ENCODE measurements at regions not wholly inside any gene's neighbourhood (a gene's known extent, or its start where the extent isn't known, plus 50 kb on each side); places are given as distances from the start of the nearest gene placed in this dataset.

- WGBS, 2 donors (ENCODE audit: low coverage in 1 of 2): 76 to 94% methylated on average over 3 of the region's 3 CpGs
- Histone ChIP-seq H3K4me3 (no peak overlapping the region), H3K36me3 (no peaks in the 10 kb centered on the region), H3K27me3 (no peaks in the 10 kb centered on the region), H3K9me3 (no peaks in the 10 kb centered on the region), H3K27ac (no peak overlapping the region), H3K4me1 (no peaks in the 10 kb centered on the region)
- TF ChIP-seq POLR2AphosphoS5 (IDR thresholded peaks at IDR 0.05) (no peak), CTCF (IDR thresholded peaks at IDR 0.05) (no peak), EP300 (IDR thresholded peaks at IDR 0.05) (no peak), POLR2A (IDR thresholded peaks at IDR 0.05) (no peak)
- ATAC-seq: no peak
Observed at GRCh38 chr4:125461676-125462363, 147.1 kb downstream of the FAT4 start.

DNA sequence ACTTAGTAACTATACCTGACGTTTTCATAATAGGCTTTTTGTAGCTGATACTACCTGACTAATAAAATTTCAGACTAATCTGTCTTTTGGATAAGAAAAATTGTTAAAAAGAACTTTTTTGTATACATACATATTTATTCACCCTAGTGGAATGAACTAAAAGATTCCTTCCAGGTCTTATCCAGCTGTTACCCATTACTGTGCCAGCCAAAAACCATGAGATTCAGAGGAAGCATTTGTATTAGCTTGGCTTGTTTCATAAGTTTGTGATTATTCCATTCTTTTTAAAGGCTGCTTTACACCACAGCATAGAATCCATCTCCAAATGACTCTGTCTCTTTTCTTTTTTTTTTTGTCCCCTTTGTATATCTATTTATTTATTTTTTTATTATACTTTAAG, 149.4 kb downstream of the FAT4 start:
- 95% methylated on average over 1 of the region's 1 CpG; no CpG with 5 or more reads in 1 of the 2 donors for WGBS, 2 donors (ENCODE audit: low coverage in 1 of 2)
- no peak for TF ChIP-seq POLR2A (IDR thresholded peaks at IDR 0.05)
- TF ChIP-seq CTCF (IDR thresholded peaks at IDR 0.05): no peak
- TF ChIP-seq EP300 (IDR thresholded peaks at IDR 0.05): no peak
- no peak for TF ChIP-seq POLR2AphosphoS5 (IDR thresholded peaks at IDR 0.05)
- no peaks in the 10 kb centered on the region for H3K4me1 ChIP-seq
- ATAC-seq: no peak
- no peak overlapping the region for H3K27ac ChIP-seq
- no peaks in the 10 kb centered on the region for H3K9me3 ChIP-seq
- H3K4me3 ChIP-seq: no peak overlapping the region
- no peaks in the 10 kb centered on the region for H3K27me3 ChIP-seq
- peaks cover 0 to 8% of the 10 kb centered on the region in 2 donors for H3K36me3 ChIP-seq

GRCh38 chr4:125481334-125482045, 166.7 kb downstream of the FAT4 start:
- H3K27ac ChIP-seq: no peak overlapping the region
- H3K4me3 ChIP-seq: no peak overlapping the region
- H3K4me1 ChIP-seq: peaks cover 0 to 12% (median 0%) of the 10 kb centered on the region in 3 donors
- H3K27me3 ChIP-seq: no peaks in the 10 kb centered on the region
- TF ChIP-seq POLR2AphosphoS5 (IDR thresholded peaks at IDR 0.05): no peak
- ATAC-seq: no peak
- H3K36me3 ChIP-seq: peaks cover 0 to 46% of the 10 kb centered on the region in 2 donors
- 75 to 79% methylated on average over 8 to 9 of the region's 9 CpGs for WGBS, 2 donors (ENCODE audit: low coverage in 1 of 2)
- H3K9me3 ChIP-seq: no peaks in the 10 kb centered on the region

GRCh38 chr4:125482822-125483221, 168.1 kb downstream of the FAT4 start:
- H3K27ac ChIP-seq: no peak overlapping the region
- whole genome bisulfite sequencing, 2 donors (ENCODE audit: low coverage in 1 of 2): 73 to 100% methylated on average over 3 of the region's 3 CpGs

DNA sequence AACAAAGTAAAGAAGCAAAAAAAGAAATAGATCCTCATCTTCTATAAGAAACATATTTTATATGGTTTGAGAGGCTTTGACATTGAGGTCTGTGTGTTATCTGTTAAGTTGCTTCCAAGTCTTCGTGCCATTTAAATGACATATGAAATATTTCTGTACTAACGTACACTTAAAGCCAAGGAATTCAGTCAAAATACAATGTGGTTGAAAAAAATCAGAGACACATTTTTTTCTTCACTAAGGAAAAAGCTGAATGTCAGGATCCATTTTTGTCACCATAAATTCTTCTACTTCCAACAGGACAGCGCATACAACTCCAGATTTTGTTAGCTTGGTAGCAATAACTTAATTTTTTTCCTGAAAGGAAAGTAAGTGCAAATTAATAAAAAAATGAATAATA, 168.5 kb downstream of the FAT4 start:
- Histone ChIP-seq H3K4me1 (peaks cover 0 to 19% (median 0%) of the 10 kb centered on the region in 3 donors), H3K4me3 (no peak overlapping the region), H3K27me3 (no peaks in the 10 kb centered on the region), H3K36me3 (peaks cover 0 to 39% of the 10 kb centered on the region in 2 donors), H3K9me3 (no peaks in the 10 kb centered on the region), H3K27ac (no peak overlapping the region)
- 76 to 77% methylated on average over 3 of the region's 3 CpGs for WGBS, 2 donors (ENCODE audit: low coverage in 1 of 2)
- no peak for ATAC-seq
- TF ChIP-seq POLR2AphosphoS5 (IDR thresholded peaks at IDR 0.05): no peak
- no peak for TF ChIP-seq CTCF (IDR thresholded peaks at IDR 0.05)
- no peak for TF ChIP-seq POLR2A (IDR thresholded peaks at IDR 0.05)
- TF ChIP-seq EP300 (IDR thresholded peaks at IDR 0.05): no peak

More at GRCh38 chr4:125482822-125483221, 168.1 kb downstream of the FAT4 start:
- ATAC-seq: no peak
- H3K27me3 ChIP-seq: no peaks in the 10 kb centered on the region
- H3K36me3 ChIP-seq: peaks cover 0 to 42% of the 10 kb centered on the region in 2 donors
- H3K4me1 ChIP-seq: peaks cover 0 to 19% (median 0%) of the 10 kb centered on the region in 3 donors
- TF ChIP-seq EP300 (IDR thresholded peaks at IDR 0.05): no peak
- TF ChIP-seq POLR2A (IDR thresholded peaks at IDR 0.05): no peak
- TF ChIP-seq POLR2AphosphoS5 (IDR thresholded peaks at IDR 0.05): no peak
- TF ChIP-seq CTCF (IDR thresholded peaks at IDR 0.05): no peak
- no peaks in the 10 kb centered on the region for H3K9me3 ChIP-seq
- H3K4me3 ChIP-seq: no peak overlapping the region
